Mesenteric fat pad (tissue), 1 donor: ENCODE measurements at regions not wholly inside any gene's neighbourhood (a gene's known extent, or its start where the extent isn't known, plus 50 kb on each side); places are given as distances from the start of the nearest gene placed in this dataset.
"Not testable (repeated sequence)": the region's sequence is repeated elsewhere in the genome, so short reads cannot be mapped to it uniquely, and the experiment has no call there.

Experiments
- DNase-seq: peaks from one replicate; pipeline ENCODE4 v3.0.0-alpha.2; 2020; ENCODE audit warnings: low spot score
- donor health status: DM: yes; HTN: yes; CAD: no.

DNA sequence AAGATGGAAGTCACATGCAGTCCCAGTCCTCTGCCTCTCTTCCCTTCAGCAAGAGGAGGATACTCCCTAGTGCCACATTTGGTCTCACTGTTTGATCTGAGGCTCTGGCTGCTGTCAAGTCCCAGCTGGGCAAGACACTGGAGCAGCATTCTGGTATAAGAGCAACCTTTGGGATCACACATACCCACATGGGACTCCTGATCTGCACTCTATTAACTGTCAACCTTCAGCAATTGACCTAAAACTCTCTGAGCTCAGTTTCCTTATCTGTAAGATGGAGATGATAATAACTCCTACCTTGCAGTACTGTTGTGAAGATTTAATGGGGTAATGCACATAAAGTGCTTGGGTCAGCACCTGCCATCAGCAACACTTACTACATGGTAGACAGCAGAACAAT, 437.9 kb downstream of the PIK3R1 start:
- no peak for DNase-seq

DNA sequence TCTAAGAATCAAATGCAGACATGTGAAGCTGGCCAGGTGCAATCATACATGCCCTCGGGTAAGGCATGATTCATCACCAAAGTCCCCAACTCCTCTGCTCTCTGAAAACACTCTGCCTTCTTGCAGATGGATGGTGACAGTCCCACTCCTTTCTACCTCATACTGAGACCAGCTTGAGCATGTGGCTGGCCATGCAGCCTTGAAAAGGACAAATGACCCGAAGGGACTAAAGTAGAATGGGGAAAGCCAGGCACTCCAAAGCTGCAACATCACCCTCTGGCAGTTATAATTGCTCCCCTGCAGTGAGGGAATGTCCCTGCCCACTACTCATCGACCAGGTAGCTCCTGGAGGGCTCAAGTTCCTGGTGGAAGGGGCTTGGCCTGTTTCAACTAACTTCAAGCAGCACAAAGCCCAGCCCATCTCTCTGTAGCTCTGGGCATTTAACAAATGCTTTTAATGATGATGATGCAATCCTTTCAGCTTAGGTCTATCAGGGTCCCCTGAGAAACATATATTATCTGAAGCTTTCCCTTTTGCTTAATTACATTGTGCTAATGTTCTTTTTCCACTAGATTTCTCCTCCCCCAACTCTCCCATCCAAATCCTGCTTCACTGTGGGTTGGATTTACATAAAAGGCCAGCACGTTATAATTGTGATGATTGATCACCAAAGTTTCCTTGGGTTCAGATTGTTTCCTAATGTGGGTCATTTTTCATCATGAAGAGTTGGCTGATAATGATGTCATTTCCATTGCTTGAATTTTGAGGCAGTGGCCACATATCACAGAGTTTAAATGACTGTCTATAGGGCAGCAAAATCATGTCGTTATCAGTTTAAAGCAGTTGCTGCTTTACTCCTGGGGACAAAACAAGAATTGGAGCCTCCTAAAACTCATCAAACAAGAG, 436.5 kb upstream of the SLC30A5 start:
- no peak for DNase-seq

DNA sequence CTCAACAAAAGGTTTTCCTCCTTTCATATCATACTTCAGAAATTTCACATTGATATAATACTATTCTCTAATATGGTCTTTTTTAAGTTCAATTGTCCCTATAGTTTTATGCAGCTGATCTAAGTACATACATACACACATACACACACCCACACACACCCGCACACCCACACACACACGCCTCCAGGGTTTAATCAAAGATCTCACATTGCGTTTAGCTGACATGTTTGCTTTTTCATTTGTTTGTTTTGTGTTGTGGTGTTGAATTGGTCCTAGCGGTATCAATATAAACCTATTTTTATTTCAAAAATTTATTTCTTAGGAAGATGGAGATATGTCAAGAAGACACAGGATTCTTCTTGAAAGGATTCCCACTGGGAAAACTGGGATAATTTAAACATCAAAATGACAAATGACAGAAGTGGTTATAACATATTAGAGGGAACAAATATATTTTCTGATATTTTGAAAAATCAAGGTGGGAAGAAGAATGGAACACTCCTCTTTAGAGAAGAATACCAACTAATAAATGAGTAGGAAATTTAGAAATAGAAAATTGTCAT, 434.9 kb upstream of the SLC30A5 start:
- DNase-seq, result no peak

DNA sequence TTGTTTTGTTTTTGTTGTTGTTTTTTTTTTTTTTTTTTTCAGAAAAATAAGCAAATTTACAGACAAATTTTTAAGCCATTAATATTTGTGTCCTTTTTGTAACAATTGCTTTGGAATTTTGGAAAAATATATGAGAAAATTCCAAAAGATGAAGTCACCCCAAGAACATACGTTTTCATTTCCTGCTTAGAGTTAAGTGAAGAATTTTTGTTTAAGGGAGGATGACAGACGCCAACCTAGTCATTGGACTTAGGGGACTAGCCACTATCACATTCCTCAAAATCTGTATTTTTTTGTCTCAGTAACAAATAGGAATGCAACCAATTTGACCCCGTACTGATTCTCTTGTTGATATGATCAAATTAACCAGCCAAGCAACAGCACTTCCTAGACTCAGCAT, 433.9 kb upstream of the SLC30A5 start:
- DNase-seq, result no peak

DNA sequence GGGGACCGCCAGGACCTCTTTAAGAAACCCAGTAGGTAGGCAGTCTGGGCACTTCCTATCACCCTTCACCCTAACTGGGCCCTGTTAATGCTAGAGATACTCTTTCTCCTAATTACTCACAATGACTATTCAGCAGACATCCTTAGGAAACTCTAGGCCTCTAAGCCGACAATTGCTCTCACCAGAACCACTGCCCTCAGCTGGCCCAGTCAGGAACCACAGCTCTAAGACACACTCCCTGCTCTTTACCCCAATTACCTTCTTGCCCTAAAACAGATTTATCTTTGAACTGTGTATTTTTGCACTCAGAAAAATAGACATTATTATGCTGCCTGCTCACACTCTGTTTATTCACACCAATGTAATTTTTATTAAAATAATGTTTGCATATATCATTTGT, 432.6 kb upstream of the SLC30A5 start:
- no peak for DNase-seq

DNA sequence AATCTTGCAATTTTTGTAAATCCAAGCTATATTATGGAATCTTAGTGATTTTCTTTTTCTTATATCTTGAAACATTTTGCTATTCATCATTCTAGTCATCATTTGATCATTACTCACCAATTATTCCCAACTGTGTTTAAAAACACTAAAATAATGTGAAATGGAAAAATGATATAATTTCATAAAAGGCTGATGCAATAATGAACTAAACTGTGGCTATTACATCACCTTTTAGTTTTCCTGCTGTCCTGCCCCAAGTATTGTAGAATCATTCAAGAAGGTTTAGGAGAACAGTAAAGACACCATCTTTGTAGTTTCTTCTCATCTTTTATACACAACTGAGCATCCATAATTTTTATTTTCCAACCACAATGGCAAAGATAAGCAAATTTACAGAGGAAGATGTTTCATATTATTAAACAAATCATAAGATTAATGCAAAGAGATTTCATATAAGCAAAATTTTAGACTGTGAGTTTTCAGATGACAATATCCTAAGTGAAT, 431.0 kb upstream of the SLC30A5 start:
- DNase-seq, result no peak

DNA sequence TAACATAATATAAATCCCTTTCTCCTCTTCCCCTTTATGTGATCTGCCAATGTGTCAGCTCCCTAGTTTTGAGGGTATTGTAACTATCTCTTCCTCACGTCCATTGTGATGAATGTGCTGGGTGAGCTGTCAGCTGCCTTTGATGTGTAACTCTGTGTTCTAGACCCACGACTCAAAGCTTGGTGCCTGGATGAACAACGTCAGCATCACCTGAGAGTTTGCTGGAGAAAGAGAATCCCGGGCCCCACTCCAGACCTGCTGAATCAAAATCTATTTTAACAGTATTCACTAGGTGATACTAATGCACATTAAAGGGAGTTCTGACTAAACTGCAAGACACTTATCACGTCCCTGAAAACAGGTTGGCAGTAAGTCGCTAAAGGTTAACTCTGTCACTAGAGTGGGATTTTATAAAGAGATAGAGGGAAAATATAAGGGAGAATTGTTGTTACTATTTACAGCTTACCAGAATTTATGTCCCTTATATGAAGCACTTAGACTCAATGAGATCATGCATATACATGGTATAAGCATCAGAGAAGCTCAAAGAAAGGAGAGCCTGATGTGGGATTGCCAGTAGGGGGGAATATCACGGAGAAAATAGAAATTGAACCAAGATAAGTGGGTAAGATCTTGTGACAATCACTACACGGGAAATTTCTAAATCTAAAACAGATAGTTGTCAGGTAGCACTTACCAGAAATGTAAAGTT, 423.8 kb upstream of the SLC30A5 start:
- DNase-seq, result no peak

DNA sequence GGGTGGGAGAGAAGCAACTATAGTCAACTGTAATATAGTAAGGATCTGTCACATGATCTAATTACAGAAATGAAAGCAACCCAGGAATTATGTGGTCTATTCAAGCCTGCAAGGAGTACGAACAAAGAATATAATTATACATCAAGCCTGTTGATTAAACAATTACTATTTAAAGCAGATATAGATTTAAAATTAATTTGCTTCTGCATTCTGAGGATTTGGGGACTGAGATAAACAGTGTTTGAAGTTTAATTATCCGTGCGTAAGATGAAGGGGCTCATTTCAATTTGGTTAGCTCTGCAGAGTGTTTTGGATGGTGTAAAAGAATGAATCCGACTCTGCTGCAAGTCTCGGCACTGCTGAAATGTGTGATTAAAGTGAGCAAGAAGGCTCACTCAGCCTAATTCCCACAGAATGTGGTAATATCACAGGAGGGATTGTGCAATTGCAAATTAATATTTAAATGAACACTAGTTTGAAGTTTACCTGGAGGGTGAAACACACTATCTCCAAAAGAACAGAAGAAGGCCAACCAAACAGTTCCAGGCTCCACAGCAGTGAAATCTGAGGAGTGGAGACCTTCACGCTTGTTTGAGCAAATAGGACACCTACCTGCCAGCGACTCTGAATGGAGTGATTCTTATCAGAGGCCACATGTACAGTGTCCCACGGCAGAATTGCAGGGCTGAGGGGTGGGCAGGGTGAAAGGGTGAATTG, 420.6 kb upstream of the SLC30A5 start:
- no peak for DNase-seq

DNA sequence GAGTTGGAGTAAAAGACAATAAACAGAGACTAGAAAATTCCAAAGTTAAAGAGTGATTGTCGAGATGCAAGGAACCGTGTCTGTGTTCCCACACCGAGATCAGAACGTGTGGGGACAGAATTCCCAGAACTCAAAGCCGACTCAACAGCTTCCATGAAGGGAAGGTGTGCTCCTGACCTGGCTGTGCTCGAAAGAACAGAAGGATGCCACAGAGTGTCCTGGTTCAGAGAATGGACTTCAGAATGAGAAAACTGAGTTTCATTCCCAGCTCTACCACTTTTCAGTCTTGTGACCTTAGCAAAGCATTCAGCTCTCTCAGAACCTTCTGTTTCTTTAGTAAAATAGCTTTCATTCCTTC, 420.0 kb upstream of the SLC30A5 start:
- DNase-seq, result no peak

DNA sequence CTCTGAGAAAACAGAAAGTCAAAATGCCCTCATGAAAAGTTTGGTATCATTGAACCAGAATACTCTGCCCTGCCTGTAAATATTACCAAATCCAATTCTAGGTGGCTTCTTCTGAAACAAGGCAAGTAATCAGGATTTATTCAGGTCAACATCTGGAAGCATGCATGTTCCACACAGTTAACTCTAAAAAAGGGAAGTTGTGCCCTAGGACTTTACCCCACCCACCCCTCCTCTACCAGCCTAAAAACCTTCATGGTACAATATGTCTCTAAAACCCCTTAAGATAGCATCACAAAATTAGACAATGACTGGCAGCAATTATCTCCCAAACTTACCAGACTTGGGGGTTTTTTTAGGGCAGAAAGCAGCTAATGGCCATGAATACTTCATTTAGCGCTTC, 414.8 kb upstream of the SLC30A5 start:
- DNase-seq, result no peak

DNA sequence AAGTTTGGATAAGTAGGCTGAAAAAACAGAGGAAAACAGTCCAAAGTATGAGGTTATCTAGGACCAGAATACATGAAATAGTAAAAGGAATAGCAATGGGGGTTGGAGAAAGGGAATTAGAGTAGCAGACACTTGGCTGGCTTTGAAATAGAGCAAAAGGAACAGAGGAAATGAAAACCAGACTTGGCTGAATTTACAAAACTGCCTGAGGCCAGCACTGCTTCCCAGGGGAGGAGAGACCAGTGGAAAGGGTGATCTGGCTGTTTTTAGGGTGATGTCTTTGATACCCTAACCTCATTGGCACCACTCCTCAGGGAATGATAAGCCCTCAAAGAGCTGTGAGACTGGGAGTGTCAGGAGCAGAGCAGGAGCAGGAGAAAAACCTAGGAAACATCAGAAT, 413.4 kb upstream of the SLC30A5 start:
- no peak for DNase-seq

DNA sequence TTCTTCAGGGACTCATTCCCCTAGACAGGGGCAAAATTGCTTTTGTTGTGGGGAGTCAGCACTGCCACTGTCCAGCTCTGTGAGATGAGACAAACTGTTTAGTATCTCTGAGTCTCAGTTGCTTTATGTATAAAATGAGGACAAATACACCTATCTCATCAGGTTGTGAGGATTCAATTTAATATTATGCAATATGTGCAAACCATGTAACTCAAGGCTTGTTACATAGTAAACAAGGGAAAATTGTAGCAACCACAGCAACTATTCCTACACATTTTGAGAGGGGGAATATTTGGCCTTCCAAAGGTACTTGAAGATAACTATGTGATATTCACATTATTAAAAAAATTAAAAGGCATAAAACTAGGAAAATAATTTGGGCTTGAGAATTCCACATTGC, 411.9 kb upstream of the SLC30A5 start:
- DNase-seq, result no peak

DNA sequence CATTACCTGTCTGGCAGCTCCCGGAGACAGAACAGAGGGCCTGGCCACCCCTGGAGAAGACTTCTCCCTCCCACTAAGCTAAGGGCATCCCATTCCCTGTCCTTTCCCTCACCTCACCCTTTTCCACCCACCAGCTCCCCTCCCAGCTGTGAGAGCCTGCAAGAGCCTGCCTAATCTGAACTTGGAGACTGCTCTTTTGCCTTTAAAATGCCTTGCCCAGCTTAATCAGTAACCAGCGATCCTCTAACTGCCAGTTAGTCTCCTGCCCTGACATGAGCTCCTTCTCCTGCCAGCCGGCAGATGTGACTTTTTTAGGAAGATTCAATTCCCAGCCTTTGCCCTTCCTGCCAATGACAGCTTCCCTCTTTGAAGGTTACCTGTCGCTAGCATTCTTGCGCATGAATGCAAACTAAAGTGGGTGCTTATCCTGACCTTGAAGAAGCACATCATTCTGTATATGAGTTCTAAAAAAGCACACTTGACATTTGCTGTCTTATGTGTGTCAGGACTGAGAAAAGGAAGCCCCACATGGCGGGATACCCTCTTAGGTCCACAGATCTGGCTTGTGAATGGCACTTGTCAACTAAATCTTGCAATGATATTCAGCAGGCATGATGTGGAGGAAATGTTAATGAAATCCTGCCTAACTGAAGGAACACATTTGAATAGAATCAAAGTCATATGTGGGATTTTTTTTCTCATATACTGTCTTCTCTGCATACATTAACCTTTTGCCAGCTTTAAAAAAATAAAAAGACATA, 411.2 kb upstream of the SLC30A5 start:
- DNase-seq, result no peak

DNA sequence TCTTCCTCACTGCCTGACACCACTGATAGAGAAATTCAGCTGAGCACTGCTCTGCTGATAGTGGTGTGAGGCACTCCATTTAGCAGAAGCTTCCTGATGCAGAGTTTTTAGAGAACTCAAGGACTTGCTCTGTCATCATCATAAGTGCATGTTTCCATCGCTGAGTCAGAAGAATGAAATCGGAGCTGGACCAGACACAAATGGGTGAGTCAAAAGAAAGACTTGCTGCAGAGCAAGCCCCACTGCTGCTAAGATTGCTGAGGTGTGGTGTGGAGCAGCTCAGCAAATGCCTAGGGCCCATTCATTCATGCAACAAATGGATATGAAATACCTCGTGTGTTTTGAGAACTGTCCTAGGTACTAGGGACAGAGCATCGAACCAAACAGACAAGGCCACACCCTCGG, 410.2 kb upstream of the SLC30A5 start:
- DNase-seq, result no peak

DNA sequence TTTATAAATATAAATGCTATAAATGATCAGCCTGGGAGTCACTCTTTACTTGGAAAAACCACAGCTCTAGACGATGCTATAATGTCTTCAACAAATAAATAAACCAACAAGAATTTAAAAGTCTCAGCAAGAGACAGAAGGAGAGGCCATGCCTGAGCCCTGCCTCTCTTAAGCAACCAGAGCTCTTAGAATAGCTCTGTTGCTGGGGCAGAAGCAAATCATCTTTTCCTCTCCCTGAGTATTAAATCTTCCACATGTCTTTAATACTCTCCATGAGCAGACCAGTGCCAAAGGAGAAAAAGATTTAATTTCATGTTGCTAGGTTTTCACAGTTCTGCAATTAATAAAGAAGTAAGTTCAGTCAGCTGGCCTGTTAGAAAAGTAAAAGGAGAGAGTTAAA, 408.0 kb upstream of the SLC30A5 start:
- DNase-seq, result no peak

DNA sequence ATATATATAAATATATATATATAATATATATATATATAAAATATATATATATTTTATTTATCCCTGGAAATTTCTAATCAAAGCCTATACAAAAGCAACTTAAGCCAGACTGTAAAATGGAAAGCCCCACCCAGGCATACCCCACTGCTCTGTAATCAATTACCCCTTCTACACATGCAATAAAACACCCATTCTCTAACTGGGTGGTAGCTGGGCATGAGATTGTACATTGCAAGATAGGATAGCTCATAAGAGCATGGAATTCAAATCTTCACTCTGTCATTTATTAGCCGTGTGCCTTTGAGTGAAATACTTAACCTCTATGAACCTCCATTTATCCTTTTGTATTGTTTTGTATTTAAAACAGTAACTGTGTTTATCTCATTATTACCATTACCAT, 405.3 kb upstream of the SLC30A5 start:
- DNase-seq, result no peak

DNA sequence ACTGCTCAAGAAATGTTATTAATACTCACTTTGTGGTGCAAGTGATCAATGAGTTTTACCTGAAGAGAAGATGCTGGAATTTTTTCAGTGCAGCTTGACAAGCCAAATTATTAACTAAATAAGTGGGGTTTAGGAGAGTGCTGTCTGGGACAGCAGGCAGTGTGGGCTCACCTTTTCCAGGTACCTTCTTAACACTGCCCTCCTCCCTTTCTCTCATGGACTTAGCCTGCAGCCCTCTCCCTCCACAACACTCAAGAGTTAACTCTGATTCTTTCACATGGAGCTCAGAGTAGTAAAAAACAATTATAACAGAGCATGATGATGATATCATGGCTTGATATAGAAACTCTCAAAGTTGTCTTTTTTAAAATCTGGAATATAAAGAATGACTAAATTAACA, 404.8 kb upstream of the SLC30A5 start:
- no peak for DNase-seq

DNA sequence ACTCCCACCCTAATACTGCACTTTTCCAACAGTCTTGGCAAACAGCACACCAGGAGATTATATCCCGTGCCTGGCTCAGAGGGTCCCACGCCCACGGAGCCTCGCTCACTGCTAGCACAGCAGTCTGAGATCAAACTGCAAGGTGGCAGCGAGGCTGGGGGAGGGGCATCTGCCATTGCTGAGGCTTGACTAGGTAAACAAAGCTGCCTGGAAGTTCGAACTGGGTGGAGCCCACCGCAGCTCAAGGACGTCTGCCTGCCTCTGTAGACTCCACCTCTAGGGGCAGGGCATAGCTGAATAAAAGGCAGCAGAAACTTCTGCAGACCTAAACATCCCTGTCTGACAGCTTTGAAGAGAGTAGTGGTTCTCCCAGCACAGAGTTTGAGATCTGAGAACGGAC, 401.9 kb upstream of the SLC30A5 start:
- not testable (repeated sequence) for DNase-seq

DNA sequence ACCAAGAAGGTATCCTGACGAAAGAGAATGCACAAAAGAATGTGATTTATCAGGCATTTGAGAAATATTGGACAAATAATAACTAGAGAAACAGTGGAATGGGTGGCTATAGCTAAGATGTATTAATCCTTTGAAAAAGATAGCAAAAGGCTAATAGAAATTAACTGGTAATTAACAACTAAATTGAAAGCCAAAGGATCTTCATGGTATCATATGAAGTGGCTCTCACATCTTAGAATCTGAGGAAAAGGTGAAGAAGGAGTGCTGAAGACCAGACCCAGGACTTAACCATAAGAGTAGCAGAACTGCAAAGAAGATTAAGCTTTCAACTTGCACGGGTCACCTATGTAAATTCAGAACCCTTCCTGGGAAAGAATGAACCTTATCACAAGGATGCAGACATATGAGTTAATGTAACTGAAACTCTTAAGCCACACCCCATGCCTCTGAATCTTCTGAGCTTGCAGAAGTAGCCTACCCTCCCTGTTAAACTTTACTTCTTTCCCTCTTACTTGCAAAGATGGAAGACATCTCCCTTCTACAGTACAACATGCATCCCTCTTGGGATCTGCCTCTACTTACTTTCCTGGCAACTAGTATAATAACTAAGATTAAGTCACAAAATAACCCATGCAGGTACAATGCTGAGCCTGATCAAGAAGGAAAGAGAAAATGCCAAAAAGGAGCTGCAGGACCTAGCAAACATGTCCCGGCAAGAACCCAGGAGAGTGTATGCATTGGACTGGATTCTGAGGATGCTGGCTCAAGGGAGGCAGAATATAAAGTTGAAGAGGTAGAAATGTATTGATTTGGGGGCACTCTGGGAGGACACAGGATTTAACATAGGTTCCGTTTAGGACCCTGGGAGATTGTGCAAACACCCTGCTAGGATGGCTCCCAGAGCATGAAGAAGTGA, 395.5 kb upstream of the SLC30A5 start:
- DNase-seq, result no peak

DNA sequence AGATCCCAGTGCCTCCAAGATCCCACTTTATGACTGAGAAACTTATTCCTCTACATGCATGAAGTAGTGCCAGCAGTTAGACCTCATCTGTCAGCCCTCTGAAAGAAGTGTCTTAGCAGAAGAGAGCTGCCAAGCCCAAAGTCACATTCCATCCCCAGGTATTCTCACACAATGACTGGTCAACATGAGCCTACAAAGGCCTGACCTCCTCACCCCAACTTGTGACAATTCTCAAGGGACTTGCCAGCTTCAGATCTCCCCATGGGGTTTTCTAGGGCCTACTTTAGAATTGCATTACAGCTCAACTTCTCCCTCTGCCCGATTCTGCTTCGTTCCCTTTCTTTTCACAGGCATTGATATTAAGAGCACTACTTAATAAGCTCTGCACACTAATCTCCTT, 393.8 kb upstream of the SLC30A5 start:
- DNase-seq, result no peak
